GM18502 (cell line): ENCODE measurements at regions not wholly inside any gene's neighbourhood (a gene's known extent, or its start where the extent isn't known, plus 50 kb on each side); places are given as distances from the start of the nearest gene placed in this dataset.
"Not testable (repeated sequence)": the region's sequence is repeated elsewhere in the genome, so short reads cannot be mapped to it uniquely, and the experiment has no call there.

Experiments
- ATAC-seq: cut with Tn5 transposase; IDR thresholded peaks from one replicate; pipeline ENCODE4 v1.9.1; 2021; ENCODE audit warnings: mild to moderate bottlenecking; ENCODE audit not compliant: unreplicated experiment, poor library complexity

- no peak for ATAC-seq
Measured at GRCh38 chrX:115960440-115961084, 210.0 kb upstream of the AGTR2 start.

GRCh38 chrX:115966920-115967319 lies 203.6 kb upstream of the AGTR2 start:
- no peak for ATAC-seq

- peak; percentile 77 for ATAC-seq
Measured at GRCh38 chrX:115968436-115969252, 201.9 kb upstream of the AGTR2 start.

- no peak for ATAC-seq
Measured at GRCh38 chrX:115970718-115971117, 199.8 kb upstream of the AGTR2 start.

GRCh38 chrX:115972717-115973116 lies 197.8 kb upstream of the AGTR2 start:
- no peak for ATAC-seq

GRCh38 chrX:115978068-115978467 lies 192.5 kb upstream of the AGTR2 start:
- ATAC-seq, result no peak

- ATAC-seq, result not testable (repeated sequence)
Measured at GRCh38 chrX:115983148-115983547, 187.4 kb upstream of the AGTR2 start.

- ATAC-seq, result not testable (repeated sequence)
Measured at GRCh38 chrX:115987464-115987863, 183.1 kb upstream of the AGTR2 start.

GRCh38 chrX:115988825-115989224 lies 181.7 kb upstream of the AGTR2 start:
- ATAC-seq, result no peak

GRCh38 chrX:115989686-115990085 lies 180.9 kb upstream of the AGTR2 start:
- ATAC-seq, result no peak

GRCh38 chrX:116009346-116009745 lies 161.2 kb upstream of the AGTR2 start:
- peak; percentile 5 for ATAC-seq

- peak; percentile 83 for ATAC-seq
Measured at GRCh38 chrX:116009861-116010710, 160.5 kb upstream of the AGTR2 start.

- no peak for ATAC-seq
Measured at GRCh38 chrX:116010939-116011338, 159.6 kb upstream of the AGTR2 start.

- ATAC-seq, result no peak
Measured at GRCh38 chrX:116031331-116031730, 139.2 kb upstream of the AGTR2 start.
